Smooth muscle cell (in vitro differentiated cells): ENCODE measurements at regions not wholly inside any gene's neighbourhood (a gene's known extent, or its start where the extent isn't known, plus 50 kb on each side); places are given as distances from the start of the nearest gene placed in this dataset.

Experiments
- DNase-seq: peaks from one replicate; lab custom pipeline; 2025; ENCODE audit not compliant: unreplicated experiment; lab: John Stamatoyannopoulos, UW
- H2AFZ ChIP-seq: fragments of 200-600 bp; sonication (generic); 2 replicates; pipeline ENCODE4 v1.6.0; 2016; ENCODE audit warnings: antibody characterized with exemption, low read depth, mild to moderate bottlenecking
- H3F3A ChIP-seq: fragments of 200-600 bp; sonication (generic); 2 replicates; pipeline ENCODE4 v1.6.0; 2017; ENCODE audit warnings: antibody characterized with exemption, low read depth
- H3K27ac ChIP-seq: fragments of 200-600 bp; sonication (generic); 2 replicates; pipeline ENCODE4 v1.5.1; 2016; ENCODE audit warnings: low read depth, mild to moderate bottlenecking
- H3K27me3 ChIP-seq: fragments of 200-600 bp; sonication (generic); 2 replicates; pipeline ENCODE4 v1.6.1; 2016; ENCODE audit warnings: low read depth, mild to moderate bottlenecking
- H3K36me3 ChIP-seq: fragments of 200-600 bp; sonication (generic); 2 replicates; pipeline ENCODE4 v1.5.1; 2016; ENCODE audit warnings: low read depth
- H3K4me1 ChIP-seq: fragments of 200-600 bp; sonication (generic); 2 replicates; pipeline ENCODE4 v1.5.1; 2016; ENCODE audit warnings: low read depth
- H3K4me2 ChIP-seq: fragments of 200-600 bp; sonication (generic); 2 replicates; pipeline ENCODE4 v1.6.0; 2016; ENCODE audit warnings: mild to moderate bottlenecking
- H3K4me3 ChIP-seq: fragments of 200-600 bp; sonication (generic); 2 replicates; pipeline ENCODE4 v1.5.1; 2016; ENCODE audit warnings: mild to moderate bottlenecking
- H3K79me2 ChIP-seq: fragments of 200-600 bp; sonication (generic); 2 replicates; pipeline ENCODE4 v1.6.0; 2016; ENCODE audit warnings: low read depth, mild to moderate bottlenecking
- H3K9ac ChIP-seq: fragments of 200-600 bp; sonication (generic); 2 replicates; pipeline ENCODE4 v1.6.0; 2016; ENCODE audit warnings: low read depth
- H3K9me3 ChIP-seq: fragments of 200-600 bp; sonication (generic); replicated peaks from 2 replicates; pipeline ENCODE4 v1.5.1; 2016; ENCODE audit warnings: low read depth
- H4K20me1 ChIP-seq: fragments of 200-600 bp; sonication (generic); 2 replicates; pipeline ENCODE4 v1.6.0; 2016; ENCODE audit warnings: low read depth
- CTCF ChIP-seq: fragments of 200-600 bp; sonication (generic); IDR thresholded peaks from 2 replicates; pipeline ENCODE4 v1.5.1; 2017; ENCODE audit warnings: borderline replicate concordance, mild to moderate bottlenecking, antibody characterized with exemption; ENCODE audit not compliant: insufficient read depth, poor library complexity, severe bottlenecking
- WGBS: methylation state at CpG from one replicate; pipeline ENCODE4 v1.1.7; 2016; ENCODE audit warnings: low lambda C conversion rate; 5-methylcytosine and 5-hydroxymethylcytosine counted together

DNA sequence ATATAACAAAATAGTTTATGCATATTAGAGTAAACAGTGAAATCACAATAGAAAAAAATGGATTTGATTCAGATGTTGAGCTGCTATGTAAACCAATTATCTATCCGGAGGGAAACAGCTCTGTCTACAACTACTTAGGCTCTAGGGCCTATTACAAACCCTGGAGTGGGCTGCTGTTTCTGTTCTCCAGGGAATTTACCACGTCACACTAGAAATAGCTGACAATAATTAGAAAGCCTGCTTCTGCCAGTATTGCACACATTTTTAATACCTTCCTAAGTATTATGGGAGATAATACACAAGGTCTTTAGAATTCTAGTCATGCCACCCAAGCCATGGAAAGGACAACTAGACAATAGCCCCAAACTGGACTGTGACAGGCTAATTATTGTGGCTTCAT is 411.1 kb downstream of the FIGN start:
- Histone ChIP-seq H3K27me3 (no peaks in the 10 kb centered on the region), H3K9me3 (no peaks in the 10 kb centered on the region), H3K4me2 (no peak overlapping the region), H3F3A (no peaks in the 10 kb centered on the region), H3K4me1 (no peaks in the 10 kb centered on the region), H3K4me3 (no peak overlapping the region), H2AFZ (no peak overlapping the region), H3K79me2 (no peaks in the 10 kb centered on the region), H3K9ac (no peak overlapping the region), H3K27ac (no peak overlapping the region), H4K20me1 (no peaks in the 10 kb centered on the region), H3K36me3 (no peaks in the 10 kb centered on the region)
- no peak for DNase-seq
- TF ChIP-seq CTCF, result no peak
- WGBS, result 83% methylated on average over 2 of the region's 2 CpGs

- WGBS, result 23% methylated on average over 2 of the region's 2 CpGs
- DNase-seq, result no peak
- TF ChIP-seq CTCF, result no peak
Observed at GRCh38 chr2:163319006-163319405, 416.8 kb downstream of the FIGN start.

GRCh38 chr2:163314712-163315111 is 421.1 kb downstream of the FIGN start:
- H3K9me3 ChIP-seq, result no peaks in the 10 kb centered on the region
- no peak overlapping the region for H2AFZ ChIP-seq
- no peak overlapping the region for H3K27ac ChIP-seq
- H3K27me3 ChIP-seq, result no peaks in the 10 kb centered on the region
- H3F3A ChIP-seq, result no peaks in the 10 kb centered on the region
- H3K9ac ChIP-seq, result no peak overlapping the region
- no peak overlapping the region for H3K4me3 ChIP-seq
- TF ChIP-seq CTCF, result no peak
- H3K4me1 ChIP-seq, result no peaks in the 10 kb centered on the region
- H4K20me1 ChIP-seq, result no peaks in the 10 kb centered on the region
- WGBS, result 90% methylated on average over 2 of the region's 2 CpGs
- no peaks in the 10 kb centered on the region for H3K79me2 ChIP-seq
- H3K4me2 ChIP-seq, result no peak overlapping the region
- H3K36me3 ChIP-seq, result no peaks in the 10 kb centered on the region
- DNase-seq, result no peak

More at GRCh38 chr2:163319006-163319405, 416.8 kb downstream of the FIGN start:
- no peaks in the 10 kb centered on the region for H3K4me1 ChIP-seq
- H3K27me3 ChIP-seq, result no peaks in the 10 kb centered on the region
- no peaks in the 10 kb centered on the region for H3F3A ChIP-seq
- H3K36me3 ChIP-seq, result no peaks in the 10 kb centered on the region
- no peak overlapping the region for H3K9ac ChIP-seq
- H3K4me3 ChIP-seq, result no peak overlapping the region
- no peaks in the 10 kb centered on the region for H3K9me3 ChIP-seq
- no peak overlapping the region for H3K4me2 ChIP-seq
- no peaks in the 10 kb centered on the region for H4K20me1 ChIP-seq
- no peak overlapping the region for H3K27ac ChIP-seq
- H3K79me2 ChIP-seq, result no peaks in the 10 kb centered on the region
- no peak overlapping the region for H2AFZ ChIP-seq

GRCh38 chr2:163312713-163313112 is 423.1 kb downstream of the FIGN start:
- TF ChIP-seq CTCF, result no peak
- Histone ChIP-seq H3K4me1 (no peaks in the 10 kb centered on the region), H3K79me2 (no peaks in the 10 kb centered on the region), H2AFZ (no peak overlapping the region), H3K4me2 (no peak overlapping the region), H3K4me3 (no peak overlapping the region), H3K9me3 (no peaks in the 10 kb centered on the region), H3K36me3 (no peaks in the 10 kb centered on the region), H3K27ac (no peak overlapping the region), H4K20me1 (no peaks in the 10 kb centered on the region), H3K27me3 (no peaks in the 10 kb centered on the region), H3F3A (no peaks in the 10 kb centered on the region), H3K9ac (no peak overlapping the region)
- 80% methylated on average over 1 of the region's 1 CpG for WGBS
- DNase-seq, result no peak
